H1 (cell line): ENCODE measurements at regions not wholly inside any gene's neighbourhood (a gene's known extent, or its start where the extent isn't known, plus 50 kb on each side); places are given as distances from the start of the nearest gene placed in this dataset.
A peak's percentile ranks its signal among the peaks of the same experiment; 100 is the strongest.

Experiments used
- CTCF ChIA-PET: fragments of 300-600 bp; sonication (Branson Sonifier 250); formaldehyde crosslinking; loops from one replicate; lab custom pipeline; 2021; ENCODE audit not compliant: partially characterized antibody; lab: Charles Lee
- POLR2A ChIA-PET: fragments of 300-600 bp; sonication (Branson Sonifier 250); formaldehyde crosslinking; loops from one replicate; lab custom pipeline; 2021; ENCODE audit warnings: inconsistent platforms; ENCODE audit not compliant: partially characterized antibody; lab: Charles Lee
- DNase-seq, 2 experiments: peaks; one replicate each; pipeline versions ENCODE4 v3.0.0 to v3.0.0-alpha.2; 2010 to 2022; ENCODE audit warnings: low spot score in 2 of 2, low read depth in 1 of 2, mixed read lengths in 1 of 2
- FAIRE-seq: peaks from 2 replicates; lab custom pipeline; 2011; peaks lifted over from hg19 to GRCh38; lab: Jason Lieb, UNC
- H2AFZ ChIP-seq: 2 replicates; pipeline ENCODE4 v1.8.1; 2012; ENCODE audit warnings: low read length, inconsistent platforms
- H2AK5ac ChIP-seq: 2 replicates; pipeline ENCODE4 v1.6.1; 2013; ENCODE audit warnings: low read depth, low read length
- H2BK120ac ChIP-seq: replicated peaks from 2 replicates; pipeline ENCODE3; 2013; ENCODE audit warnings: low read depth, low read length, inconsistent platforms
- H2BK12ac ChIP-seq: 2 replicates; pipeline ENCODE4 v1.6.1; 2013; ENCODE audit warnings: low read depth, low read length
- H2BK15ac ChIP-seq: 2 replicates; pipeline ENCODE4 v1.6.1; 2013; ENCODE audit warnings: low read length
- H2BK20ac ChIP-seq: 2 replicates; pipeline ENCODE4 v1.6.1; 2013; ENCODE audit warnings: low read length
- H2BK5ac ChIP-seq: 2 replicates; pipeline ENCODE4 v1.6.1; 2013; ENCODE audit warnings: low read depth, low read length
- H3K14ac ChIP-seq: 2 replicates; pipeline ENCODE4 v1.6.1; 2013; ENCODE audit warnings: inconsistent platforms; ENCODE audit not compliant: insufficient read length
- H3K18ac ChIP-seq: 2 replicates; pipeline ENCODE4 v1.6.1; 2013; ENCODE audit warnings: low read length; ENCODE audit errors: extremely low read depth
- H3K23ac ChIP-seq: 2 replicates; pipeline ENCODE4 v1.6.1; 2013; ENCODE audit warnings: inconsistent platforms; ENCODE audit not compliant: insufficient read length
- H3K23me2 ChIP-seq: 2 replicates; pipeline ENCODE4 v1.6.1; 2013; ENCODE audit warnings: low read depth, low read length
- H3K27ac ChIP-seq: 2 replicates; pipeline ENCODE4 v1.6.1; 2011; ENCODE audit warnings: low read depth, low read length, inconsistent platforms
- H3K27me3 ChIP-seq, 4 experiments: replicated peaks in 1 of 4; 1 replicate in 1 of 4; 2 replicates in 3 of 4; pipeline versions ENCODE4 v1.6.1 to v1.8.1; 2011 to 2013; ENCODE audit warnings: low read length in 3 of 4, mild to moderate bottlenecking in 3 of 4, inconsistent platforms in 2 of 4, mixed read lengths in 2 of 4, moderate library complexity in 1 of 4; ENCODE audit not compliant: control insufficient read depth in 3 of 4, insufficient read depth in 3 of 4; ENCODE audit errors: extremely low read depth in 1 of 4
- H3K36me3 ChIP-seq, 4 experiments: 2 replicates each; pipeline versions ENCODE4 v1.6.1 to v1.8.1; 2011 to 2013; ENCODE audit warnings: mild to moderate bottlenecking in 4 of 4, low read length in 3 of 4, moderate library complexity in 2 of 4, control low read depth in 1 of 4, inconsistent platforms in 1 of 4; ENCODE audit not compliant: insufficient read depth in 4 of 4, control insufficient read depth in 2 of 4
- H3K4ac ChIP-seq: replicated peaks from 2 replicates; pipeline ENCODE3; 2013; ENCODE audit warnings: low read length, low read depth, mixed read lengths, inconsistent platforms; ENCODE audit not compliant: insufficient read length
- H3K4me1 ChIP-seq, 4 experiments: replicated peaks in 1 of 4; 1 replicate in 1 of 4; 2 replicates in 3 of 4; pipeline versions ENCODE4 v1.6.1 to v1.8.1; 2011 to 2013; ENCODE audit warnings: low read length in 3 of 4, inconsistent platforms in 2 of 4, mixed read lengths in 1 of 4; ENCODE audit not compliant: insufficient read depth in 4 of 4, control insufficient read depth in 3 of 4
- H3K4me2 ChIP-seq, 2 experiments: 2 replicates each; pipeline versions ENCODE4 v1.6.1 to v1.8.1; 2011 to 2013; ENCODE audit warnings: low read depth in 2 of 2, low read length in 2 of 2, control low read depth in 1 of 2, inconsistent platforms in 1 of 2, mild to moderate bottlenecking in 1 of 2; ENCODE audit not compliant: insufficient read depth in 1 of 2
- H3K4me3 ChIP-seq, 4 experiments: fragments of 200-600, 300-600 bp in 1 of 4; sonication (generic), shearing (Covaris generic), sonication (Bioruptor Twin) in 1 of 4; 2 replicates each; pipeline versions ENCODE4 v1.5.1 to v1.8.1; 2011 to 2016; ENCODE audit warnings: low read length in 4 of 4, low read depth in 3 of 4, control low read depth in 2 of 4, inconsistent platforms in 2 of 4, mild to moderate bottlenecking in 2 of 4, mixed read lengths in 1 of 4, moderate library complexity in 1 of 4; ENCODE audit not compliant: insufficient read depth in 2 of 4; ENCODE audit errors: extremely low read depth in 1 of 4
- H3K56ac ChIP-seq: replicated peaks from 2 replicates; pipeline ENCODE3; 2013; ENCODE audit warnings: low read depth, mild to moderate bottlenecking, mixed read lengths, low read length, inconsistent platforms; ENCODE audit not compliant: insufficient read length
- H3K79me1 ChIP-seq: 2 replicates; pipeline ENCODE4 v1.6.1; 2013; ENCODE audit warnings: low read depth, low read length, control low read depth
- H3K79me2 ChIP-seq, 2 experiments: 2 replicates each; pipeline versions ENCODE4 v1.6.1 to v1.8.1; 2012 to 2013; ENCODE audit warnings: low read length in 2 of 2, mild to moderate bottlenecking in 2 of 2, inconsistent platforms in 1 of 2; ENCODE audit not compliant: insufficient read depth in 2 of 2, control insufficient read depth in 1 of 2
- H3K9ac ChIP-seq, 4 experiments: replicated peaks in 1 of 4; 1 replicate in 1 of 4; 2 replicates in 3 of 4; pipeline versions ENCODE4 v1.6.1 to v1.8.1; 2011 to 2013; ENCODE audit warnings: low read depth in 3 of 4, low read length in 3 of 4, control low read depth in 2 of 4, mild to moderate bottlenecking in 2 of 4, moderate library complexity in 2 of 4, inconsistent platforms in 1 of 4; ENCODE audit errors: extremely low read depth in 1 of 4
- H3K9me3 ChIP-seq, 2 experiments: 2 replicates each; pipeline versions ENCODE4 v1.6.1 to v1.8.1; 2012 to 2013; ENCODE audit warnings: mild to moderate bottlenecking in 2 of 2, moderate library complexity in 2 of 2, control low read depth in 1 of 2, inconsistent platforms in 1 of 2, low read depth in 1 of 2, low read length in 1 of 2, mixed read lengths in 1 of 2; ENCODE audit not compliant: insufficient read depth in 2 of 2
- H4K20me1 ChIP-seq, 2 experiments: replicated peaks in 1 of 2; 2 replicates each; pipeline versions ENCODE3 to v1.8.1; 2011 to 2013; ENCODE audit warnings: inconsistent platforms in 2 of 2, low read length in 2 of 2, mild to moderate bottlenecking in 1 of 2; ENCODE audit not compliant: insufficient read depth in 2 of 2, control insufficient read depth in 1 of 2
- H4K5ac ChIP-seq: 2 replicates; pipeline ENCODE4 v1.6.1; 2013; ENCODE audit warnings: low read length, low read depth, mixed read lengths, inconsistent platforms; ENCODE audit not compliant: insufficient read length
- H4K8ac ChIP-seq: 2 replicates; pipeline ENCODE4 v1.8.0; 2013; ENCODE audit warnings: mild to moderate bottlenecking, moderate library complexity, low read length, inconsistent platforms; ENCODE audit not compliant: insufficient read depth; ENCODE audit errors: extremely low read depth
- H4K91ac ChIP-seq: replicated peaks from 2 replicates; pipeline ENCODE3; 2013; ENCODE audit warnings: low read length, mixed read lengths, inconsistent platforms; ENCODE audit not compliant: insufficient read length
- BCL11A ChIP-seq, 2 experiments: IDR thresholded peaks; one replicate each; pipeline ENCODE4 v1.6.1; 2011; ENCODE audit warnings: low read depth in 2 of 2, low read length in 2 of 2, mild to moderate bottlenecking in 2 of 2
- CHD2 ChIP-seq: IDR thresholded peaks from 2 replicates; pipeline ENCODE4 v1.6.1; 2012; ENCODE audit warnings: low read length, improper control_type of control experiment
- CREB1 ChIP-seq: IDR thresholded peaks from 2 replicates; pipeline ENCODE4 v1.6.1; 2012; ENCODE audit warnings: inconsistent platforms
- CTBP2 ChIP-seq: IDR thresholded peaks from 2 replicates; pipeline ENCODE4 v1.7.0; 2011; ENCODE audit warnings: borderline replicate concordance, mild to moderate bottlenecking, moderate library complexity, mixed read lengths, low read length; ENCODE audit not compliant: insufficient read depth, insufficient read length
- NANOG ChIP-seq: IDR thresholded peaks from 2 replicates; pipeline ENCODE4 v1.6.1; 2011; ENCODE audit warnings: low read length, low read depth, mild to moderate bottlenecking, inconsistent platforms; ENCODE audit not compliant: insufficient read depth, poor library complexity, severe bottlenecking
- RFX5 ChIP-seq: IDR thresholded peaks from 2 replicates; pipeline ENCODE4 v1.6.1; 2011; ENCODE audit warnings: low read depth, low read length, improper control_type of control experiment, borderline replicate concordance
- TEAD4 ChIP-seq: IDR thresholded peaks from 2 replicates; pipeline ENCODE4 v1.6.1; 2012; ENCODE audit warnings: low read depth, low read length, inconsistent platforms, mixed read lengths
- WGBS, 2 experiments: shearing (Covaris generic) in 1 of 2; methylation state at CpG; one replicate each; pipeline versions ENCODE4 v1.1.6 to v1.1.7; 2013 to 2015; ENCODE audit warnings: low lambda C conversion rate in 2 of 2, mixed read lengths in 2 of 2, inconsistent platforms in 1 of 2, low coverage in 1 of 2, missing lambda C conversion rate in 1 of 2; ENCODE audit not compliant: insufficient replicate concordance in 2 of 2, insufficient coverage in 1 of 2, insufficient read length in 1 of 2; ENCODE audit errors: extremely low coverage in 1 of 2, missing lambda C conversion rate in 1 of 2; 5-methylcytosine and 5-hydroxymethylcytosine counted together

- CTCF ChIA-PET, result interaction anchor here (1.1 to 2.9 kb wide), 5 partner anchors 9 to 52 kb away, joined by 3 to 17 read pairs (median 5); no protein-coding TSS in a partner anchor
- FAIRE-seq, result peak; percentile 98
- Histone ChIP-seq H3K4me2 (no peak overlapping the region), H4K5ac (peak overlapping the region; percentile 17), H4K91ac (peak overlapping the region; percentile 52), H3K27ac (no peak overlapping the region), H2BK5ac (peak overlapping the region; percentile 29; the same call in 1 of the 2 replicates), H4K20me1 (no peaks in the 10 kb centered on the region), H3K23ac (no peak overlapping the region), H3K9ac (peak overlapping the region in 1 of 4 experiments; percentile 1; a peak in 1 of 7 replicates), H3K4ac (no peak overlapping the region), H2BK15ac (peak overlapping the region; percentile 94; the same call in 1 of the 2 replicates), H3K9me3 (no peaks in the 10 kb centered on the region), H2BK20ac (peak overlapping the region; percentile 6; the same call in 1 of the 2 replicates), H3K14ac (no peak overlapping the region), H3K18ac (peak overlapping the region; percentile 75), H3K4me3 (no peak overlapping the region), H3K79me1 (no peaks in the 10 kb centered on the region), H3K23me2 (no peaks in the 10 kb centered on the region; the same call in 1 of the 2 replicates), H3K36me3 (no peaks in the 10 kb centered on the region), H3K4me1 (peaks cover 6 to 22% (median 12%) of the 10 kb centered on the region in 4 experiments), H2AFZ (peak overlapping the region; percentile 10; the same call in 1 of the 2 replicates), H2BK120ac (no peak overlapping the region), H4K8ac (no peak overlapping the region), H3K27me3 (no peaks in the 10 kb centered on the region), H2BK12ac (peak overlapping the region; percentile 64; the same call in 1 of the 2 replicates), H3K79me2 (no peaks in the 10 kb centered on the region), H2AK5ac (no peak overlapping the region), H3K56ac (no peak overlapping the region)
- POLR2A ChIA-PET, result interaction anchor here (1.0 to 1.3 kb wide), 5 partner anchors 12 to 469 kb away, joined by 3 to 5 read pairs (median 4); no protein-coding TSS in a partner anchor
- DNase-seq, result peak; percentile 47 to 82
- 75% methylated on average over 5 of the region's 5 CpGs; no CpG with 5 or more reads in 1 of the 2 experiments for WGBS, 2 experiments
- TF ChIP-seq CTBP2 (no peak), NANOG (no peak), RFX5 (no peak), BCL11A (IDR thresholded peaks at IDR 0.05; ENCODE audit: low read depth in 2 of 2, low read length in 2 of 2) (no peak), CHD2 (peak; percentile 92), CREB1 (peak; percentile 74), TEAD4 (no peak)
Observed at GRCh38 chr1:229203030-229203751, 67.7 kb upstream of the RAB4A start.
